ENCODE measurements at regions not wholly inside any gene's neighbourhood (a gene's known extent, or its start where the extent isn't known, plus 50 kb on each side); places are given as distances from the start of the nearest gene placed in this dataset.

- DNase-seq, result no peak
Observed at GRCh38 chr11:10923882-10924281, 66.0 kb upstream of the ZBED5 start.

- no peak for DNase-seq
Observed at GRCh38 chr11:10922892-10923291, 65.0 kb upstream of the ZBED5 start.

GRCh38 chr11:10920875-10921274 is 63.0 kb upstream of the ZBED5 start:
- no peak for DNase-seq

- no peak for DNase-seq
Observed at GRCh38 chr11:10920205-10920604, 62.4 kb upstream of the ZBED5 start.

- no peak for DNase-seq
Observed at GRCh38 chr11:10918698-10919097, 60.8 kb upstream of the ZBED5 start.

- DNase-seq, result no peak
Observed at GRCh38 chr11:10918275-10918674, 60.4 kb upstream of the ZBED5 start.

- no peak for DNase-seq
Observed at GRCh38 chr11:10917802-10918201, 59.9 kb upstream of the ZBED5 start.

- no peak for DNase-seq
Observed at GRCh38 chr11:10916665-10917064, 58.8 kb upstream of the ZBED5 start.

GRCh38 chr11:10914050-10914449 is 56.2 kb upstream of the ZBED5 start:
- no peak for DNase-seq

GRCh38 chr11:10913075-10913474 is 55.2 kb upstream of the ZBED5 start:
- DNase-seq, result no peak

GRCh38 chr11:10911907-10912306 is 54.1 kb upstream of the ZBED5 start:
- DNase-seq, result no peak

GRCh38 chr11:10909141-10909883 is 51.5 kb upstream of the ZBED5 start:
- no peak for DNase-seq

GRCh38 chr11:10908215-10908951 is 50.5 kb upstream of the ZBED5 start:
- no peak for DNase-seq

Data from T-helper 1 cell (primary cell).